PC-9 (cell line): ENCODE measurements at regions not wholly inside any gene's neighbourhood (a gene's known extent, or its start where the extent isn't known, plus 50 kb on each side); places are given as distances from the start of the nearest gene placed in this dataset.

Experiments
- EZH2 ChIP-seq: fragments of 200-600 bp; sonication (generic); IDR thresholded peaks from 2 replicates; pipeline ENCODE4 v1.8.0; 2017; ENCODE audit warnings: antibody characterized with exemption, low read depth
- TF ChIP-seq, protein P1 (sequence below): fragments of 200-600 bp; sonication (generic); conservative IDR thresholded peaks from 2 replicates; pipeline ENCODE4 v1.6.1; 2017; ENCODE audit warnings: mixed run types, antibody characterized with exemption, mild to moderate bottlenecking, moderate library complexity

GRCh38 chr5:91976451-91976850 lies 593.3 kb upstream of the ARRDC3 start:
- TF ChIP-seq, protein P1, sequence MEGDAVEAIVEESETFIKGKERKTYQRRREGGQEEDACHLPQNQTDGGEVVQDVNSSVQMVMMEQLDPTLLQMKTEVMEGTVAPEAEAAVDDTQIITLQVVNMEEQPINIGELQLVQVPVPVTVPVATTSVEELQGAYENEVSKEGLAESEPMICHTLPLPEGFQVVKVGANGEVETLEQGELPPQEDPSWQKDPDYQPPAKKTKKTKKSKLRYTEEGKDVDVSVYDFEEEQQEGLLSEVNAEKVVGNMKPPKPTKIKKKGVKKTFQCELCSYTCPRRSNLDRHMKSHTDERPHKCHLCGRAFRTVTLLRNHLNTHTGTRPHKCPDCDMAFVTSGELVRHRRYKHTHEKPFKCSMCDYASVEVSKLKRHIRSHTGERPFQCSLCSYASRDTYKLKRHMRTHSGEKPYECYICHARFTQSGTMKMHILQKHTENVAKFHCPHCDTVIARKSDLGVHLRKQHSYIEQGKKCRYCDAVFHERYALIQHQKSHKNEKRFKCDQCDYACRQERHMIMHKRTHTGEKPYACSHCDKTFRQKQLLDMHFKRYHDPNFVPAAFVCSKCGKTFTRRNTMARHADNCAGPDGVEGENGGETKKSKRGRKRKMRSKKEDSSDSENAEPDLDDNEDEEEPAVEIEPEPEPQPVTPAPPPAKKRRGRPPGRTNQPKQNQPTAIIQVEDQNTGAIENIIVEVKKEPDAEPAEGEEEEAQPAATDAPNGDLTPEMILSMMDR: no peak
- no peak for TF ChIP-seq EZH2
